OCI-LY7 (cell line): ENCODE measurements at regions not wholly inside any gene's neighbourhood (a gene's known extent, or its start where the extent isn't known, plus 50 kb on each side); places are given as distances from the start of the nearest gene placed in this dataset.

ENCODE experiments used
- EZH2phosphoT487 ChIP-seq: fragments of 200-600 bp; sonication (generic); IDR thresholded peaks from 2 replicates; pipeline ENCODE4 v1.6.1; 2018; ENCODE audit warnings: low read depth, borderline replicate concordance, mild to moderate bottlenecking, mixed run types, antibody characterized with exemption, low read length, moderate library complexity, mixed read lengths
- TF ChIP-seq, protein P1 (sequence below): fragments of 200-600 bp; sonication (generic); conservative IDR thresholded peaks from 2 replicates; pipeline ENCODE4 v1.5.1; 2014; ENCODE audit warnings: mild to moderate bottlenecking, antibody characterized with exemption, low read length, moderate library complexity, mixed read lengths

DNA sequence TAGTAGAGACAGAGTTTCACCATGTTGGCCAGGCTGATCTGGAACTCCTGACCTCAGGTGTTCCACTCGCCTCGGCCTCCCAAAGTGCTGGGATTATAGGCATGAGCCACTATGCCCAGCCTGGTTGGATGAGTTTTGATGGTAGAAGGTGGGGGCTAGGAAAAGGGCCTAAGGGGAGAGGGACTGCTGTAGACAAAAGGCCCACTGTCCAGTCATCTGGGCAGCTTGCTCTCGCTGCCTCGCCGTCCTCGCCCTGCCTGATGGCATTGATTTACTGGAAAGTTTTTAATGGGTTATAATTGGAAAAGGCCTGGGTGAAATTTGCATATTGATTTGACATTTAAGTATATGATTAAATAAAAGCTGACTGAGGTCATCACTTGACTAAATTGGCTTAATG lies 175.1 kb upstream of the CSF3R start:
- TF ChIP-seq, protein P1, sequence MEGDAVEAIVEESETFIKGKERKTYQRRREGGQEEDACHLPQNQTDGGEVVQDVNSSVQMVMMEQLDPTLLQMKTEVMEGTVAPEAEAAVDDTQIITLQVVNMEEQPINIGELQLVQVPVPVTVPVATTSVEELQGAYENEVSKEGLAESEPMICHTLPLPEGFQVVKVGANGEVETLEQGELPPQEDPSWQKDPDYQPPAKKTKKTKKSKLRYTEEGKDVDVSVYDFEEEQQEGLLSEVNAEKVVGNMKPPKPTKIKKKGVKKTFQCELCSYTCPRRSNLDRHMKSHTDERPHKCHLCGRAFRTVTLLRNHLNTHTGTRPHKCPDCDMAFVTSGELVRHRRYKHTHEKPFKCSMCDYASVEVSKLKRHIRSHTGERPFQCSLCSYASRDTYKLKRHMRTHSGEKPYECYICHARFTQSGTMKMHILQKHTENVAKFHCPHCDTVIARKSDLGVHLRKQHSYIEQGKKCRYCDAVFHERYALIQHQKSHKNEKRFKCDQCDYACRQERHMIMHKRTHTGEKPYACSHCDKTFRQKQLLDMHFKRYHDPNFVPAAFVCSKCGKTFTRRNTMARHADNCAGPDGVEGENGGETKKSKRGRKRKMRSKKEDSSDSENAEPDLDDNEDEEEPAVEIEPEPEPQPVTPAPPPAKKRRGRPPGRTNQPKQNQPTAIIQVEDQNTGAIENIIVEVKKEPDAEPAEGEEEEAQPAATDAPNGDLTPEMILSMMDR, result no peak
- TF ChIP-seq EZH2phosphoT487, result no peak
